ENCODE measurements at regions not wholly inside any gene's neighbourhood (a gene's known extent, or its start where the extent isn't known, plus 50 kb on each side); places are given as distances from the start of the nearest gene placed in this dataset.

DNA sequence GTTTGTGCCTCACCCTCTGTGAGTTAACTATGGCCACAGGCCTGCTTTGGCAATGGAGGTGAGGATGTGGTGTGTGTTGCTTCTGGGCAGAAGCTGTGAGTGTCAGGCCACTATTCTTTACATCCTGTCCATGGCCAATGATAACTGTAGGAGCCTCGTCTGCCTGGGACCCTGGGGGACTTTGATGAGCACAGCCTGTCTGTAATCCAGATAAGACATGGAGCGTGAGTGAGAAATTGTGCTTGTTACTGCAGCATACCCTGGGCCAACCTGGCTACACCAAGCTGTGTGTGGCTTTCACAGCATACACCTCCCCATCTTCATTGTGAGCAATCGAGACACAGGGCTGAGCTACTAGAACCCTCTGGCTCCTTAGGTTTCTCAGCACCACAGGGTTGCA lies 150.4 kb downstream of the MYLK4 start:
- no peak for TF ChIP-seq POLR2A (IDR thresholded peaks at IDR 0.05)
- TF ChIP-seq, protein P1, sequence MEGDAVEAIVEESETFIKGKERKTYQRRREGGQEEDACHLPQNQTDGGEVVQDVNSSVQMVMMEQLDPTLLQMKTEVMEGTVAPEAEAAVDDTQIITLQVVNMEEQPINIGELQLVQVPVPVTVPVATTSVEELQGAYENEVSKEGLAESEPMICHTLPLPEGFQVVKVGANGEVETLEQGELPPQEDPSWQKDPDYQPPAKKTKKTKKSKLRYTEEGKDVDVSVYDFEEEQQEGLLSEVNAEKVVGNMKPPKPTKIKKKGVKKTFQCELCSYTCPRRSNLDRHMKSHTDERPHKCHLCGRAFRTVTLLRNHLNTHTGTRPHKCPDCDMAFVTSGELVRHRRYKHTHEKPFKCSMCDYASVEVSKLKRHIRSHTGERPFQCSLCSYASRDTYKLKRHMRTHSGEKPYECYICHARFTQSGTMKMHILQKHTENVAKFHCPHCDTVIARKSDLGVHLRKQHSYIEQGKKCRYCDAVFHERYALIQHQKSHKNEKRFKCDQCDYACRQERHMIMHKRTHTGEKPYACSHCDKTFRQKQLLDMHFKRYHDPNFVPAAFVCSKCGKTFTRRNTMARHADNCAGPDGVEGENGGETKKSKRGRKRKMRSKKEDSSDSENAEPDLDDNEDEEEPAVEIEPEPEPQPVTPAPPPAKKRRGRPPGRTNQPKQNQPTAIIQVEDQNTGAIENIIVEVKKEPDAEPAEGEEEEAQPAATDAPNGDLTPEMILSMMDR (IDR thresholded peaks at IDR 0.05) = no peak
